OCI-LY3 (cell line): ENCODE measurements at regions not wholly inside any gene's neighbourhood (a gene's known extent, or its start where the extent isn't known, plus 50 kb on each side); places are given as distances from the start of the nearest gene placed in this dataset.

ENCODE experiments used
- EZH2phosphoT487 ChIP-seq: fragments of 200-600 bp; shearing (Covaris generic); IDR thresholded peaks from 2 replicates; pipeline ENCODE4 v1.6.1; 2018; ENCODE audit warnings: antibody characterized with exemption, mixed run types, low read depth
- TF ChIP-seq, protein P1 (sequence below): fragments of 200-600, 300-600 bp; sonication (generic); IDR thresholded peaks from 2 replicates; pipeline ENCODE4 v1.5.1; 2014; ENCODE audit warnings: antibody characterized with exemption, low read length, low read depth

- TF ChIP-seq, protein P1, sequence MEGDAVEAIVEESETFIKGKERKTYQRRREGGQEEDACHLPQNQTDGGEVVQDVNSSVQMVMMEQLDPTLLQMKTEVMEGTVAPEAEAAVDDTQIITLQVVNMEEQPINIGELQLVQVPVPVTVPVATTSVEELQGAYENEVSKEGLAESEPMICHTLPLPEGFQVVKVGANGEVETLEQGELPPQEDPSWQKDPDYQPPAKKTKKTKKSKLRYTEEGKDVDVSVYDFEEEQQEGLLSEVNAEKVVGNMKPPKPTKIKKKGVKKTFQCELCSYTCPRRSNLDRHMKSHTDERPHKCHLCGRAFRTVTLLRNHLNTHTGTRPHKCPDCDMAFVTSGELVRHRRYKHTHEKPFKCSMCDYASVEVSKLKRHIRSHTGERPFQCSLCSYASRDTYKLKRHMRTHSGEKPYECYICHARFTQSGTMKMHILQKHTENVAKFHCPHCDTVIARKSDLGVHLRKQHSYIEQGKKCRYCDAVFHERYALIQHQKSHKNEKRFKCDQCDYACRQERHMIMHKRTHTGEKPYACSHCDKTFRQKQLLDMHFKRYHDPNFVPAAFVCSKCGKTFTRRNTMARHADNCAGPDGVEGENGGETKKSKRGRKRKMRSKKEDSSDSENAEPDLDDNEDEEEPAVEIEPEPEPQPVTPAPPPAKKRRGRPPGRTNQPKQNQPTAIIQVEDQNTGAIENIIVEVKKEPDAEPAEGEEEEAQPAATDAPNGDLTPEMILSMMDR: no peak
- no peak for TF ChIP-seq EZH2phosphoT487
Measured at GRCh38 chr5:96173366-96173765, 211.7 kb upstream of the ELL2 start.
